ENCODE measurements at regions not wholly inside any gene's neighbourhood (a gene's known extent, or its start where the extent isn't known, plus 50 kb on each side); places are given as distances from the start of the nearest gene placed in this dataset.

- no peak for DNase-seq (ENCODE audit: low read depth in 2 of 2)
Observed at GRCh38 chr5:8633259-8633658, 764.3 kb downstream of the MTRR start.

- no peak for DNase-seq (ENCODE audit: low read depth in 2 of 2)
Observed at GRCh38 chr5:8633696-8634095, 764.7 kb downstream of the MTRR start.

GRCh38 chr5:8634219-8634618 is 765.3 kb downstream of the MTRR start:
- DNase-seq (ENCODE audit: low read depth in 2 of 2): no peak

GRCh38 chr5:8641786-8642505 is 773.0 kb downstream of the MTRR start:
- DNase-seq (ENCODE audit: low read depth in 2 of 2): no peak

GRCh38 chr5:8644377-8644776 is 775.4 kb downstream of the MTRR start:
- DNase-seq (ENCODE audit: low read depth in 2 of 2): no peak

GRCh38 chr5:8647111-8647510 is 778.2 kb downstream of the MTRR start:
- no peak for DNase-seq (ENCODE audit: low read depth in 2 of 2)

- DNase-seq (ENCODE audit: low read depth in 2 of 2): no peak
Observed at GRCh38 chr5:8650186-8650585, 781.2 kb downstream of the MTRR start.

- DNase-seq (ENCODE audit: low read depth in 2 of 2): no peak
Observed at GRCh38 chr5:8660133-8660893, 791.4 kb downstream of the MTRR start.

GRCh38 chr5:8663374-8663773 is 794.4 kb downstream of the MTRR start:
- no peak for DNase-seq (ENCODE audit: low read depth in 2 of 2)

GRCh38 chr5:8675182-8675581 is 806.2 kb downstream of the MTRR start:
- no peak for DNase-seq (ENCODE audit: low read depth in 2 of 2)

GRCh38 chr5:8676695-8677094 is 807.7 kb downstream of the MTRR start:
- DNase-seq (ENCODE audit: low read depth in 2 of 2): no peak

GRCh38 chr5:8682381-8682780 is 813.4 kb downstream of the MTRR start:
- DNase-seq (ENCODE audit: low read depth in 2 of 2): no peak

GRCh38 chr5:8683496-8683895 is 814.5 kb downstream of the MTRR start:
- no peak for DNase-seq (ENCODE audit: low read depth in 2 of 2)

- no peak for DNase-seq (ENCODE audit: low read depth in 2 of 2)
Observed at GRCh38 chr5:8685704-8686103, 816.8 kb downstream of the MTRR start.

- DNase-seq (ENCODE audit: low read depth in 2 of 2): no peak
Observed at GRCh38 chr5:8686707-8687106, 817.8 kb downstream of the MTRR start.

- no peak for DNase-seq (ENCODE audit: low read depth in 2 of 2)
Observed at GRCh38 chr5:8689773-8690172, 820.8 kb downstream of the MTRR start.

- DNase-seq (ENCODE audit: low read depth in 2 of 2): no peak
Observed at GRCh38 chr5:8691221-8691620, 822.3 kb downstream of the MTRR start.

GRCh38 chr5:8693341-8693844 is 824.4 kb downstream of the MTRR start:
- no peak for DNase-seq (ENCODE audit: low read depth in 2 of 2)

GRCh38 chr5:8694545-8694944 is 825.6 kb downstream of the MTRR start:
- no peak for DNase-seq (ENCODE audit: low read depth in 2 of 2)

- no peak for DNase-seq (ENCODE audit: low read depth in 2 of 2)
Observed at GRCh38 chr5:8695902-8696845, 827.2 kb downstream of the MTRR start.

- no peak for DNase-seq (ENCODE audit: low read depth in 2 of 2)
Observed at GRCh38 chr5:8700222-8700621, 831.3 kb downstream of the MTRR start.

GRCh38 chr5:8700671-8701070 is 831.7 kb downstream of the MTRR start:
- no peak for DNase-seq (ENCODE audit: low read depth in 2 of 2)
